ENCODE measurements at regions not wholly inside any gene's neighbourhood (a gene's known extent, or its start where the extent isn't known, plus 50 kb on each side); places are given as distances from the start of the nearest gene placed in this dataset.
"Not testable (repeated sequence)": the region's sequence is repeated elsewhere in the genome, so short reads cannot be mapped to it uniquely, and the experiment has no call there.

DNA sequence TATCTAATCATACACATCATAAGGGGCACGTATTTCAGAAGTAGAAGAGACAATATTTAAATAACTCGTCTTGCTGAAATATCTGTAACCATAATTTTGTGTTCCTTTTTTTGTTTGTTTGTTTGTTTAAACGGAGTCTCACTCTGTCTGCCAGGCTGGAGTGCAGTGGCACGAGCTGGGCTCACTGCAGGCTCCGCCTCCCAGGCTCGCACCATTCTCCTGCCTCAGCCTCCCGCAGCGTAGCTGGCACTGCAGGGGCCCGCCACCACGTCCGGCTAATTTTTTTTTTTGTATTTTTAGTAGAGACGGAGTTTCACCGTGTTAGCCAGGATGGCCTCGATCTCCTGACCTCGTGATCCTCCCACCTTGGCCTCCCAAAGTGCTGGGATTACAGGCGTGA lies 248.9 kb downstream of the KCNJ3 start:
- not testable (repeated sequence) for FAIRE-seq

GRCh38 chr2:154945984-154946383 lies 247.5 kb downstream of the KCNJ3 start:
- no peak for DNase-seq (ENCODE audit: low spot score)
- FAIRE-seq: no peak

More for the DNA sequence above, 248.9 kb downstream of the KCNJ3 start:
- DNase-seq (ENCODE audit: low spot score): not testable (repeated sequence)

DNA sequence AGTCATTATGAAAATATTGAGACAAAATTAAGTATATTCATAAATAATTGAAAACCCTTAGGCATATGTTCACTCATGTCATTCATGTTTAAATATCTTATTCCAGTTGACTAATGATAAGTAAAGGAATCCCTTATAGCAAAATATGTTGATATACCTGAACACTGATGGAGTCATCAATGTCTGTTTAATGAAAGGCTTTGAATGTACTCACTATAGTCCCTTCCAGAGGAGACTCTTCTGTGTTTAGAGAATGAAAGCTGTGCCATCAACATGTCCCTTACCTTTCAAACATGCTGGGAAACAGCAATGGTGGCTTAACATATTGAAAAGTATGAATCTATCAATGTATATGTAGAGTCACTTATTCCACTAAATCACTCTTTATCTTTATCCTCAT lies 242.9 kb downstream of the KCNJ3 start:
- FAIRE-seq: no peak
- DNase-seq (ENCODE audit: low spot score): no peak

GRCh38 chr2:154934213-154934612 lies 235.7 kb downstream of the KCNJ3 start:
- FAIRE-seq: no peak
- DNase-seq (ENCODE audit: low spot score): no peak

DNA sequence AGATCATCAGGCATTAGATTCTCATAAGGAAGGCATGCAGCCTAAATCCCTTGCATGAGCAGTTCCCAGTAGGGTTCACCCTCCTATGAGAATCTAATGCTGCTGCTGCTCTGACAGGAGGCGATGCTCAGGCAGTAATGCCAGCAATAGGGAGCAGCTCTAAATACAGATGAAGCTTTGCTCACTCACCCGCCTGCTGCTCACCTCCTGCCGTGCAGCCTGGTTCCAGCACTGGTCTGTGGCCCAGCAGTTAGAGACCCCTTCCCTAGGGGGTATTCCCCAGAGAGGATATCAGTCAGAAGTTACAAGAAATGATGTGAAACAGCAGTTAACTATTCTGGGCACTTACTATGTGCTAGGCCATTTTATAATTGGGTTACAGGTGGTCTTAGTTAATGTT lies 226.0 kb downstream of the KCNJ3 start:
- FAIRE-seq (no peak), DNase-seq (ENCODE audit: low spot score) (no peak)

DNA sequence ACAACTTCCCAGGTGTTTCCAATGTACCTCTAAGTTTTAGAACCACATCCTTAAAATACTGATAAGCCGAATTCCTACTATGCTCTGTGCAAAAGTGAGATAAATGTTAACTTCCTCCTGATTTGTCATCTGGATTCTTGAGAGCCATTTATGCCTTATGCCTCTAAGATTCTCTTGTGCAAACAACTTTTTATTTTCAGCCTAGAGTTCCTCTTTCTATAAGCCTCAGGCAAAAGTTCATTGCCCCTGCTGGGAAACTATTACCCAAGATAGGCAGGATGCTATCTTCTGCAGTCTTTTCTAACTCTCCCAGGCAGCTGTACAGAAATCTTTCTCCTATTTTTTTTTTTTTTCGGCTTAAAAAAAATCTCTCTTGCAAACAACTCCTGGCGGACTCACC lies 216.1 kb downstream of the KCNJ3 start:
- DNase-seq (ENCODE audit: low spot score) (no peak), FAIRE-seq (no peak)

GRCh38 chr2:154912215-154912614 lies 213.7 kb downstream of the KCNJ3 start:
- no peak for DNase-seq (ENCODE audit: low spot score)
- no peak for FAIRE-seq

DNA sequence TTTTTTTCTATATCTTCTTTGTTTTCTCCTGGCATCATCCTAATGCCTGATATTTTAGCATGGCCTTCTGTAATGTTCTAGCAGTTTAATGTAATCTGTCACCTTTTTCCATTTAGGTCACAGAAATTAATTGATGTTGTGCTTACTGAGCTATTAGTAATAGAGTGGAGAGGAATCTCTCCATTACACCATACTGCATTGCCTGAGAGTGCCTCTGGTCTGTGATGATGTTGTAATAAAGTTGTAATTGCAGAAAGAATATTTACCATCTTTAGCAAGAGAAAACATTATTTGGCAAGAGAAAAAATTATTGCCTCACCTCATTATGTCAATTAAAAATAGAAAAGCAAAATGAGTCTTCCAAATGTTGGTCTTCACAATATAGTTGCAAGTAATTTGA lies 213.2 kb downstream of the KCNJ3 start:
- DNase-seq (ENCODE audit: low spot score) (no peak), FAIRE-seq (no peak)

- DNase-seq (ENCODE audit: low spot score) (no peak), FAIRE-seq (no peak)
Observed at GRCh38 chr2:154910701-154911100, 212.2 kb downstream of the KCNJ3 start.

- no peak for FAIRE-seq
Observed at GRCh38 chr2:154908327-154908726, 209.8 kb downstream of the KCNJ3 start.

More at GRCh38 chr2:154908327-154908726, 209.8 kb downstream of the KCNJ3 start:
- no peak for DNase-seq (ENCODE audit: low spot score)

Data from urothelium cell line (cell line).